NCI-H1092 treated with DMSO at 0.1 percent for 48 hours (cell line): ENCODE measurements at regions not wholly inside any gene's neighbourhood (a gene's known extent, or its start where the extent isn't known, plus 50 kb on each side); places are given as distances from the start of the nearest gene placed in this dataset.
"Not testable (repeated sequence)": the region's sequence is repeated elsewhere in the genome, so short reads cannot be mapped to it uniquely, and the experiment has no call there.

Experiments
- DNase-seq: peaks from one replicate; lab custom pipeline; 2025; lab: John Stamatoyannopoulos, UW

DNA sequence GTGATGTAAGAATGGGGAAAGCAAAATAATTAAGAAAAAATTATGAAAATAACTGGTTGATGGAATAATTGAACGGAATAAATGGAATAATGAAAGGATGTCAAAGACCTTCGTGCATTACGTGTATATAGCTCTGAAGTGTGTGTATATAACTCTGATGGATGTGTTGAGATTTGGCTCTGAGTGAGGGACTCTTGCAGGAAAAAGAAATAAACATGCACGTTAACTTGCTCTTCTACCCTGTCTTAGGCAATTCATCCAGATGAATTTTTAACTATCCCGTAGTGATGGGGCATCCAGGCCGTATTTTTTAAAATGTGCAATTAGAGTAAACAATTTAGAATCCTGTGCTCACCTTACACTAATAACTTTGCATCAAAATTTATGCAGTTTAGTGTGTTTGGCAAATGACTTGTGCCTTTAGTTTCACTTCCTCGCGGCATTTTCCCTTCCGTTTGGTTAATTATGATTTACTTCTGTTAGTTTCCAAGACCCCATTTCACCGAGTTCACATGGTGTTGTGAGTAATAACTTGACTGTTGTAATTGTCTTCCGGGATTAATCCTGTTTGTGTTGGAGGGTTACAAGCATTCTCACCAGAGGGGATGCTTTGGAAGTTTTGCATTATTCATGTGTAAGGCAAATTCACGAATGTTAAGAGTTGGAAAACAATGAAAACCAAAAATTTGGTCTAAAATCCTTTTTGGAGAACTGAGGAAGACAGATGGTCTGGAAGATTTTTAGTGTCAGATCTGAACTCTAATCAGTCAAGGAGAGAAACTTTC, 256.5 kb upstream of the FAT1 start:
- no peak for DNase-seq

DNA sequence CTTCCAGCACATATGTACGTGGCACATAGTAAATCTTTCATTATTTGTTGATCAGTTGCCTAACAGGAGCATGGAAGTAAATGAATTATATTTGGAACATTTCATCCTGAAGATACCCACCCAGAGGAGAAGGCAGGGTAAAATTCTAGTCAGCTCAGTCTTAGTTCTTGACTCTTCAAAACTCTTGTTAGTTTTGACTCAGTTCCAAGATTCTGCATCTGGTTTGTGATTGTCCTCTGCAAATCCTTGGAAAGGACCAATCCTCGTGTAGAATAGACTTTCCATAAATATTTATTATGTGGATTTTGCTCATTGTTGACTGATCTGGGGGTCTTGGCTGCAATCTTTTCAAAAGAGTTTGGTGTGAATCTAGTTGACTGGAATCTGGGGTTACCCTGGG, 257.5 kb upstream of the FAT1 start:
- no peak for DNase-seq

DNA sequence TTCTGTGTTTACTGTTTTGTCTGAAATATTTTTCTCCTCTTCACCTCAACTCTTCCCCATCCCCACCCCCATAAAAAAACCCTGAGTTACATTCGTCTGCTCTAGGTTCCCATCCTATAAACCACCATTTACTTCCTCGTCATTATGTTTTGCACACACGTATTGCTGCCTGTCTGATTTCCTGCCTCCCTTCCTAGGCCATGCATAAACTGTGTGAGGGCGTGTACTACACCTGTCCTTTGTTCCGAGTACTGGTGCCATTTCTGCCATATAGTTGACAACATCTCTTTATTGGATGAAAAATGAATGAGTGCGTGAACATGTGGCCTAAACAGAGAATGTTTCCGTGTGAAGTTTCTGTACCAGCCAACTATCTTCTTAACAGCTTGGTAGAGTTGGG, 258.5 kb upstream of the FAT1 start:
- no peak for DNase-seq

DNA sequence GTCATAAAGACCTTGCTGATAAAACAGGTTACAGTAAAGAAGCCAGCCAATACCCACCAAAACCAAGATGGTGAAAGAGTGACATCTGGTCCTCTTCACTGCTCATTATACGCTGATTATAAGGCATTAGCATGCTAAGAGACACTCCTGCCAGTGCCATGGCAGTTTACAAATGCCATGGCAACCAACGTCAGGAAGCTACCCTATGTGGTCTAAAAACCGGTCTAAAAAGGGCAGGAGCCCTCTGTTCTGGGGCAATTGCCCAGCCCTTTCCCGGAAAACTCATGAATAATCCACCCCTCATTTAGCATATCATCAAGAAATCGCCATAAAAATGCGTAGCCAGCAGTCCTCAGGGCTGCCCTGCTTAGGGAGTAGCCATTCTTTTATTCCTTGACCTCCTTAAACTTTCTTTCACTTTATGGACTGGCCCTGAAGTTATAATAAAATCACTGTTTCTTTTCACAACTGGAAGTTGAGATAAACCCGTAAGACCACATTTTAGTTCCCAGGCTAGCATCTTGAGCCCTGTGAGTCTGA, 260.5 kb upstream of the FAT1 start:
- no peak for DNase-seq

DNA sequence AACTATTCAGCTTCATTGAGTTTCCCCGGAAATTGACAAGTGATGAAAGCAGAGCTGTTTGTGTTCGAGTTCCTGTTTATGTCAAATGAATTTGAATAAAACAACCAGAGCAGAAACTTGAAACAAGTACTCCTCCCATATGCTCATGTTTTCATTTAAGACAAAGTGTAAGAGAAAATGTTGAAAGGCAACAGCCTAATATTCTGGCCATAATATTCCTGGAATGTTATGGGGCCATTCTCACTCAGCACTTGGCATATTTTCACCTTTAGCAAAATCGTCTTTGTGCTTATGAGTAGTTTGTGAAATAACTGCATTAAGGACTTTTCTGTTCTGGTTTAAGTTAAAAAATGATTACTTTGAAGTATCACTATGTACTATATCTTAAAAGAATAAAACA, 276.0 kb upstream of the FAT1 start:
- no peak for DNase-seq

DNA sequence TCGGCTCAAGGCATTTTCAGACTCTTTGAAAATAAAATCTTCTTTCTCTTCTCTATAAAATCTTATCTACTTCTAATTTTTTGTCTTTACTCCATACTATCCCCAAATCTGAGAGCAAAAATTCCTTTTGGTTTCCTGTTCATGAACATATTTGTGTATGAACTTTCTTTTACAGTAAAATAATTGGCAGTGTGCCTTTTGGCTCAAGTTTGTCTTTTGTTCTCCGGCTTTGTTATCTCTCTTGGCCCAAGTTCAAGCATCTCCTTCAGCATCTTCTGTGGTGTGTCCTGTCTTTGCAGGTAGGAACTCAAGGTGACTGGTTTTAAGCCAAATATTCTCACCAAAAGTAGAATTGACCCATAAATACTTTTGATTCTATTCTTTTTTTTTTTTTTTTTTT, 276.6 kb upstream of the FAT1 start:
- DNase-seq: no peak

DNA sequence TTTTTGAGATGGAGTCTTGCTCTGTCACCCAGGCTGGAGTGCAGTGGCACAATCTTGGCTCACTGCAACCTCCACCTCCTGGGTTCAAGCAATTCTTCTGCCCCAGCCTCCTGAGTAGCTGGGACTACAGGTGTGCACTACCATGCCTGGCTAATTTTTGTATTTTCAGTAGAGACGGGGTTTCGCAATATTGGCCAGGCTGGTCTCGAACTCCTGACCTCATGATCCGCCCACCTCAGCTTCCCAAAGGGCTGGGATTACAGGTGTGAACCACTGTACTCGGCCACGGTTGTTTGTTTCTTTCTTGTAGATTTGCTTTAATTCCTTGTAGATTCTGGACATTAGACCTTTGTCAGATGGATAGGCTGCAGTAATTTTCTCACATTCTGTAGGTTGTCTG, 278.5 kb upstream of the FAT1 start:
- not testable (repeated sequence) for DNase-seq

DNA sequence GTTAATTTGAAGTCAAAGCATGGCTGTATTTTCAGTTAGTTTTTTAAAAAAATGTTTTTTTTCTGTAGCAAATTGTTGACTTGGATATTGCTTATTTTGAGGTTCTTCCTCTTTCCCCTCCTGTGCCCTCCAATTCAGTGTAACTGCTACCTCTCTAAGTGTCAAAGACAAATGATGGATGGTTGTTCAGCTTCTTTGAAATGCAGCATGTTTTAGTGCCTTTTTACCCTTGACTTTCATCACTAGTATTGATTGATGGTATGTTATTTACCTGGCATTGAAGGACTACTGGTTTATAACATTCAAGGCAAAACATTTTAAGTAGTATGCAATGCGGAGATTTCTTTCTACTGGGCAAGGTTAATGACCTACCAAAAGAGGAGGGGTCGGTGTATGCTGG, 281.0 kb upstream of the FAT1 start:
- DNase-seq: no peak

DNA sequence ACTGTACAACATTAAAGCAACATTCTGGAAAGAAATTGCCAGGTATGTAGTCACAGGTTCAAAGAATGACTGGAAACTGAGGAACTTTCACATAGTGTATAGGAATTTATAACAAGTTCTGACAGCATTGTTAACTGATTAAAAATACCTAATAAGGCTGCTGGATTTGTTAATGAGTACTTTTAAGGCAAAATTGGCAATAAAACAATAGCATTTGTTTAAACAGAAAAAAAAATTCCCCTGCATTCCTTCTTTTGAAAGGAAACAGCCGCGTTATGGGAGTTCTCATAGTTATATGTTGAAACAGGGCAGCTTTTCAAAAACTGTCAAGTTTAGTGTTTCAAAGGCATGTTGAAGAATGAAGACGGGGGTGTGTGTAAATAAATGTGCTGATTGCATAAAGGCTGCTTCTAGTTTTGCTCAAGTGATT, 282.5 kb upstream of the FAT1 start:
- DNase-seq: no peak

DNA sequence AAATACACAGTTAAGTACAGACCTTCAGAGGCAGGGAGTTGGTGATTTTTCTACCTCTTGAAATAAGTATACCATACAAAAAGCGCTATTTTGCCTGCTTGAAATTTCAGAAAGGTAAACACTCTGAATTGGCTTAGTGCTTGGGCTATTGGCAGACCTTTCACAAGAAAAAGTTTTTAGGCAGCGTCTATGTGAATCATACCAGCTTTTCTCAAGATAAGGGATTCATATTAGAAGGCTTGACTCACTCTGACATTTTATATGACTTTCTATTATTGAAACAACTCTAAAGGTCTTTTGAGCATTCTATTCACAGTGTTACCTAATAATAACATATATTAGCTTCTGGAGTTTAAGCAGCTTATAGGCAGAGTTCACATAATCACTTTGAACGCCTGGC, 286.4 kb upstream of the FAT1 start:
- DNase-seq: no peak

DNA sequence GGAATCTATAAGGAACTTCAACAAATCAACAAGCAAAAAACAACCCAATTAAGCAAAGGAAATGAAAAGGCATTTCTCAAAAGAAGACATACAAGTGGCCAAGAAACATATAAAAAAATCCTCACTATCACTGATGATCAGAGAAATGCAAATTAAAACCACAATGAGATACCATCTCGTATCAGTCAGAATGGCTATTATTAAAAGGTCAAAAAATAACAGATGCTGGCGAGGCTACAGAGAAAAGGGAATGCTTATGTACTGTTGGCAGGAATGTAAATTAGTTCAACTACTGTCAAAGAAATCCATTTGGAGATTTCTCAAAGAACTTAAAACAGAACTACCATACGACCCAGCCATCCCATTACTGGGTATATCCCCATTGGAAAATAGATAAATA, 292.4 kb upstream of the FAT1 start:
- no peak for DNase-seq

DNA sequence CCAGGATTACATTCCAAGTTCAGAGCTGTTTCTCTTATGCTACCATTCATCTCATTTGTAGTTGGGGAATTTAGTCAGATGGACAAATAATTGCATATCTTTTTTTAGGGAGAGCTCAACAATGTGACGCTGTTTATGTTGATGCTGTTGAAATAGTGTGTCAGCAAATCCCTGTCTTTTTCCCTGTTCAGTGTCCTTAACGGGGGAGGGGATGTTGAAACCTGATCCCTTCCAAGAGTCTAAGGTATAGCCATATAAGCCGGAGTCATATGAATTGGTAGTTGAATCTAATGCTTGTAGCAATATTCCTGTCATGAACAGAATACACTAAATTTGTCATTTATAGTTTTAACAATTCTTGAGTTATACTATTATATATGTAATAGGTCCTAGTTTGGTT, 293.5 kb upstream of the FAT1 start:
- DNase-seq: no peak

DNA sequence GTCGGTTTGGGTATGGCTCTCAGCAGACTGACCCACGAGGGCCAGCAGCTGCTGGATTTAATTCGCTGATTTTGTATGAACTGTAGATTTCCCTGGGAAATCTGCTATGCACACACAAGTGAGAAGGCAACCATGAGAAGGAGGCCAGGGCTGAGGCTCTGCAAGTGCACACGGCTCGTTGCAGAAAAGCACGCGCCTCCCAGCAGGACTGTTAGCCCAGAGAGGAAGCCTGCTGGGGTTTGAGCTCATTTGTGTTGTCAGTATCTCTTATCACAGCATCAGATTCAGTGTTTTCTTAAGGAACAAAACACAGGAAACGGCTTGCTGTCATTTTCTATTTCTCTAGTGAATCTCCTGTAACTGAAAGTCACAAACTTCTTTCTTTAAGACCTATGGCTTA, 296.2 kb upstream of the FAT1 start:
- no peak for DNase-seq

DNA sequence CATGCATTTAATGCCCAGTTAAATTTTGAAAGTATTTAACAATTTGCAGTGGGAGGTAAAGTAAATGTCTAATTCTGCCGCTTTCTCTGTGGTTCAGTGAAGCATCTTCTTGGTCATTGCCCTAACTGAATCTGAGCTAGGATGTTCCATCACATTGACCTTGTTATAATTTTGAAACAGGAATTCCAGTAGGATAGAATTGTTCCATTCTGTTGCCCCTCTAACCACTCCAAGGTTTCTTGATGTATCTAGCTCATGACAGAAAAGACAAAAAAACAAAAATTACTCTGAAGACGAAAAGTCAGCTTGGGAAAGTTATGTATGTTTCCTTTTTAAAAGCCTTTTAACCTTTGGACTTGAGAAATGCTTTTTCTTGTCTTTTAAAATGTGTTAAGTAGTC, 297.0 kb upstream of the FAT1 start:
- DNase-seq: no peak

DNA sequence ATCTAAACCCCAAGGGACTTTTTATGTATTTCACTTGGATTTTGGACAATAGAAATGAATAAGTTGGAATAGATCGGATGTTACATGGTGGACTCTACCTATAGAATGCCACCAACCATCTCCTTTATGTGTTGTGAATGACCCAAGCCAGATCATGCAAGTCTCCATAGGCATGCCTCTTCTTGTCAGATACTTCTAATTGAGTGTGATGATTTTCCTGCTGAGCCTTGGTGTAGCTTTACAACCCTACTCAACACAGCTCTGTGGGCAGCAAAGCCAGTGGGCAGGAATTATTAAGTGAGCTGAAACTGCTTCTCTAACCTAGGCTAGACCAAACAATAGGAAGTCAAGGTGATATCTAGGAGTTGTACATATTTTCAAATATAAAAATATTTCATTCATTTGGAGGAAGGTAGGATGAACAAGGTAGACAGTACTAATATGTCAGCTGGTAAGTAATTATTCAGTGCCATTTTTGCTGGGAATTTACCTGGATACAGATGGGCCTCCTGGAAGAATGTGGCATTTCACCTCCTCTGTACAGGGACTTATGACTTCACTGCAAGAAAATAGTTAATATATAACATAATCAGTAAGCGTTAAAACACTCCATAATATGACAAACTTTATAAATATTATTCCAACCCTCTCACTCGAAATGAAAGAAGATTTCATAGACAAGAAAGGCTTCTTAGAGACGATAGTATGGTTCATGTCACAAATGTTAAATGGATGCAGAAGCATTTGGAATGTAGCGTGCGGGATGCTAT, 298.0 kb upstream of the FAT1 start:
- DNase-seq: no peak

DNA sequence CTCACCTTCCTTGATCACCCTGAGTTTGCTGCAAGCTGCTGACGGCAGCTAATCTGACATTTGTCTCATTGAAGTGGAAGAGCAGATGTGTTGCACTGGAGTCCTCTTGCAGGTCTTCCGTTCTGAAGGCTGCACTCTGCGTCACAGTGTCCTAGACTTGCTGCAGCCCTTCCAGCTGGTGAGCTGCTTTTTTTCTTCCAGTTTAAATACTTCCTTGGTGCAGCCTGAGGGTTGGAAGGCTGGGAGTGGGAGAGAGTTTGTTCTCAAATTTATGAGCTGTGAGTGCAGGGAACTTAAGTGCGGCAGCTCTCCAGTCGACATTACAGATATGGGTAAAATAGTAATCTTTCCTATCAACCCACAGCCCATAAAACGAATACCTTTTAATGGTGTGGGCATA, 303.6 kb upstream of the FAT1 start:
- DNase-seq: no peak

DNA sequence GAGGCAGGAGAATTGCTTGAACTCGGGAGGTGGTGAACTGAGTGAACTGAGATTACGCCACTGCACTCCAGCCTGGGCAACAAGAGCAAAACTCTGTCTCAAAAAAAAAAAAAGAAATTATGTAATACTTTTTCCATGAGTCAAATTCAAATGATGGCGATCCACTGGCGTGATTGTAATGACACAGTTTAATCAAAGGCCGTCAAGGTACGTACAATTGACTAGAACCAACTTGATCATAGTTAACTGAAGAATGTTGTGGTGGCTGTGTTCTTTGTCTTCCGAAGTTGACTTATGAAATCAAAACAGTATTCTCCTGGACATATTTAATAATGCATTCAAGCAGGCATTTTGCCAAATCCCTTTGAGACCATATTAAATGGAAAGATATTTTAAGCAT, 318.6 kb upstream of the FAT1 start:
- no peak for DNase-seq

DNA sequence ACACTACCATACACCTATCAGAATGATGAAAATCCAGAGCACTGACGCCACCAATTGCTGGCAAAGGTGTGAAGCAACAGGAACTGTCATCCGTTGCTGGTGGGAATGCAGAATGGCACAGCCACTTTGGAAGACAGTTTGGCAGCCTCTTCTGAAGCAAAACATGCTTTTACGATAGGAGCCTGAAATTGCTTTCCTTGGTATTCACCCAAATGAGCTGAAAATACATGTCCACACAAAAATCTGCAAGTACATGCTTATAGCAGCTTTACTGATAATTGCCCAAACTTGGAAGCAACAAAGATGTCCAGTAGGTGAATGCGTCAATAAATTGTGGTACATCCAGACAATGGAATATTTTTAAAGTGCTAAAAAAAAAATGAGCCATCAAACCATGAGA, 322.8 kb upstream of the FAT1 start:
- DNase-seq: no peak

DNA sequence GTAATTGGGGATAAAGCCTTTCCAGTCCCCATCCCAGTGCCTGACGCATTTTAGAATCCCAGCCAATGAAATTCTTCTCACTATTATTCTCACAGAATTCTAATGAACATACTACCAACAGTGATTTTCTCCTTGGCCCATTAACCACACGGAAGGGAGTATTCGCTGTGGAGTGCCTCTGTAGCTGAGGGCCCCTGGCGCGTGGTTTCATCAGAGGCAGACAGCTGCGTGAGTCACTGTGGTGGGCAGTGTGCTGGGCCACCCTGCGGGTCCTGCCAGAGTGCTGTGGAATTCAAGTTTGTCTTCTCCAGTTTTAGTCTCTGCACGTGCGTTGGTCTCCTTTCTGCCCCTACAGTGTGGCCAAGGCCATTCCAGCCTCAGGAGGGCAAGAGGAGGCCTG, 335.4 kb upstream of the FAT1 start:
- no peak for DNase-seq

DNA sequence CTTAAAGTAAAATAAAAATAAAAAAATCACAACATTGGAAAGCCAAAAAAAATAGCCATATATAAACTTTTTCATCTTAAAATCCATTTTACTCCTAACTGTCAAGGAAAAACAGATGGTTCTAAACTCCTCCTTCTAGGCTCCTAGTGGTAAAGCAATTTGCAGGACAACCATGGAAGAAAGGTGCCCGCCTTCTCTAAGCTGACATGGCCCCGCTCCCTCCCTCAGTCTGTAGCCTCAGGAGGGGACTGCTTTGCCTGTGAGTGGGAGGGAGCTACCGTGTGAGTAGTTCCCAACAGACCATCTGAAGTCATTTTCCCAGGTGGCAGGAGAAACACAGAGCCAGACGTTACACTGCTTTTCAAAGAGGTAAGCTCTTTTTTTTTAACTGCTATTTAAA, 336.2 kb upstream of the FAT1 start:
- DNase-seq: no peak

DNA sequence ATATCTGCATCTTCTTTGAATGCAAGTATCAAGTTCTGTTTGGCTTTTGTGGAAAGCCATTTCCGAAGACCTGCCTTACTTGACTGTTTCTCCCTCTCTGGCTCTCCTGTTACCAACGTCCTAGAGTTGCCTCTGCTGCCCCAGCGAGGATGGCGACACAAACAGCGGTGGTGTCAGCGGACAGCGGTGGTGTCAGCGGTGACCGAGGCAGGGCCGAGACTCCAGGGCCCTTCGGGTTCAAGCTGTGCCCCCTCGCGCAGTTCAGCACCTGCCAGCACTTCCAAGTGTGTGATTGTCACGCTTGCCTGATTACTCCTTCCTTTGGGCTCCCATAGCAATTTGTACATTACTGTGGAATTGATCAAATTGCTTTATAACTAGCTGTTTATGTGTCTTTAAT, 336.9 kb upstream of the FAT1 start:
- no peak for DNase-seq

DNA sequence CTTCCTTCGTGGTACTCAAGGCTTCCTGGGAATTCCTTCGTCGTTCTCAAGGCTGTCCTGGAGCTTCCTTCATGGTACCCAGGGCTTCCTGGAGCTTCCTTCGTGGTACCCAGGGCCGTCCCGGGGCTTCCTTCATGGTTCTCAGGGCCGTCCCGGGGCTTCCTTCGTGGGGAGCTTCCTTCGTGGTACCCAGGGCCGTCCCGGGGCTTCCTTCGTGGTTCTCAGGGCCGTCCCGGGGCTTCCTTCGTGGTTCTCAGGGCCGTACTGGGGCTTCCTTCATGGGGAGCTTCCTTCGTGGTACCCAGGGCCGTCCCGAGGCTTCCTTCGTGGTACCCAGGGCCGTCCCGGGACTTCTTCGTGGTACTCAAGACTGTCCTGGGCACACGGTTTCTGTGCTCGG, 339.6 kb upstream of the FAT1 start:
- DNase-seq: no peak

DNA sequence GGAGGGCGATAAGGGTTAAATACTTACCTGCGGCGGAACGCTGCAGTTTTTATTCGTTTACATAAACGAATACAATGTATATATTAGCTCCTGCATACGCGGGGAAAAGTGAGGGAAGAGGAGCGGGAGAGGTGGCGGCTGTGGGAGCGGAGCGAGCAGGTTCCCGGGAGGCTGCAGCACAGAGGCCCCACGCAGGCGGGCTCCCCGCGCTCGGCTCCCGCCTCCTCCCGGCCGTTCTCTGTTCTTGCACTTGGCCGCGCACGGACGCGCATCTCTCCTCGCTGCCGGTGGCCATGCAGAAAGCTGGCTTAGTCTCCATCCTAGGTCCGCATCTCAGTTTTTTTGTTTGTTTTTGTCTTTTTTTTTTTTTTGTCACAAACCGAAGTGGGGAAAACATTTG, 340.4 kb upstream of the FAT1 start:
- DNase-seq: no peak

DNA sequence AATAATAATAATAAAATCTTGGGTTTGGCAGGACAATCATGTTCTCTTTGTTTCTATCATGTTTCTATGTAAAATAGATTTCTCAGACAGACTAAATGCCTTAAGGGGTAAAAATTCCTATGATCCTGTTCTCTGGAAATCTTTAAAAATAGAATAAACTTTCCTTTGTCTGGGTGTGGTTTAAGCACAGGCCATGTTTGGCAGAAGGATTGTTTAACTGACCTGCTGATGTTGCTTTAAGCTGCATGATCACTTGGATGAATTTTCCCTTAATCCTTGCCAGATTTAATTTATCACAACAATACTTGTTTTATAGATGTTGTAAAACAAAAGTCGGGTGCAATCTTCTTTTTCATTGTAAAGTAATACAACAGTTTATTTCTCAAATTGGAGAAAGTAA, 341.7 kb upstream of the FAT1 start:
- DNase-seq: no peak
